CD4-positive, alpha-beta memory T cell (primary cell): ENCODE measurements at regions not wholly inside any gene's neighbourhood (a gene's known extent, or its start where the extent isn't known, plus 50 kb on each side); places are given as distances from the start of the nearest gene placed in this dataset.

Experiments
- CTCF ChIA-PET: fragments of 350-600 bp; sonication (Branson Sonifier 250); formaldehyde crosslinking; loops from one replicate; lab custom pipeline; 2021; ENCODE audit warnings: inconsistent platforms; ENCODE audit not compliant: partially characterized antibody; lab: Charles Lee
- POLR2A ChIA-PET: fragments of 350-600 bp; sonication (Branson Sonifier 250); formaldehyde crosslinking; loops from one replicate; lab custom pipeline; 2021; ENCODE audit not compliant: partially characterized antibody; lab: Charles Lee
- DNase-seq, 5 donors: peaks; one replicate each; pipeline versions ENCODE4 v3.0.0 to v3.0.0-alpha.2; 2020 to 2022; ENCODE audit warnings: mixed read lengths in 1 of 5
- H3K27ac ChIP-seq: one replicate; pipeline ENCODE4 v1.7.0; 2013; ENCODE audit warnings: low read depth, low read length
- H3K27me3 ChIP-seq: 2 replicates; pipeline ENCODE4 v1.7.0; 2013; ENCODE audit warnings: mild to moderate bottlenecking, low read length, moderate library complexity; ENCODE audit not compliant: insufficient read depth
- H3K36me3 ChIP-seq: 2 replicates; pipeline ENCODE4 v1.7.0; 2013; ENCODE audit warnings: mild to moderate bottlenecking, low read length, moderate library complexity; ENCODE audit not compliant: insufficient read depth
- H3K4me1 ChIP-seq: 2 replicates; pipeline ENCODE4 v1.7.0; 2013; ENCODE audit warnings: mild to moderate bottlenecking, low read length, moderate library complexity; ENCODE audit not compliant: insufficient read depth
- H3K4me3 ChIP-seq, 2 donors: one replicate each; pipeline ENCODE4 v1.7.0; 2013; ENCODE audit warnings: low read length in 2 of 2, mild to moderate bottlenecking in 1 of 2
- H3K9me3 ChIP-seq, 2 donors: one replicate each; pipeline ENCODE4 v1.7.0; 2013; ENCODE audit warnings: low read length in 2 of 2, control low read depth in 1 of 2; ENCODE audit not compliant: control insufficient read depth in 1 of 2
- H3K27ac Mint-ChIP-seq, 7 donors: one replicate each; pipeline ENCODE4 v1.8.0; 2020 to 2021; ENCODE audit warnings: mixed read lengths in 7 of 7, mild to moderate bottlenecking in 6 of 7, inconsistent platforms in 3 of 7, moderate library complexity in 3 of 7
- H3K27me3 Mint-ChIP-seq, 2 donors: one replicate each; pipeline ENCODE4 v1.8.0; 2020 to 2021; ENCODE audit warnings: mixed read lengths in 2 of 2
- H3K36me3 Mint-ChIP-seq, 2 donors: one replicate each; pipeline ENCODE4 v1.8.0; 2020 to 2021; ENCODE audit warnings: mixed read lengths in 2 of 2, inconsistent platforms in 1 of 2, mild to moderate bottlenecking in 1 of 2
- H3K4me1 Mint-ChIP-seq, 4 donors: one replicate each; pipeline ENCODE4 v1.8.0; 2020 to 2021; ENCODE audit warnings: mixed read lengths in 4 of 4, mild to moderate bottlenecking in 1 of 4
- H3K4me3 Mint-ChIP-seq, 8 donors: one replicate each; pipeline ENCODE4 v1.8.0; 2020 to 2021; ENCODE audit warnings: mixed read lengths in 8 of 8, mild to moderate bottlenecking in 7 of 8, moderate library complexity in 6 of 8, inconsistent platforms in 3 of 8
- H3K9me3 Mint-ChIP-seq, 8 donors: one replicate each; pipeline ENCODE4 v1.8.0; 2020 to 2021; ENCODE audit warnings: mixed read lengths in 8 of 8, mild to moderate bottlenecking in 5 of 8, inconsistent platforms in 3 of 8, moderate library complexity in 1 of 8
- intact Hi-C: fragments of 100-400 bp; cut with micrococcal nuclease; formaldehyde crosslinking; loops from one replicate; pipeline ENCODE4 v1.15.1; 2023

- H3K4me1 Mint-ChIP-seq, result peaks cover 23 to 56% (median 38%) of the 10 kb centered on the region in 4 donors
- ChIA-PET CTCF (interaction anchor here (1.0 to 2.1 kb wide), 7 partner anchors 14 to 51 kb away, joined by 3 to 10 read pairs (median 5); no protein-coding TSS in a partner anchor), POLR2A (interaction anchor here (0.7 to 3.5 kb wide), 25 partner anchors 9 to 1351 kb away, joined by 3 to 57 read pairs (median 6); partner anchors contain the start of genes DNAJB6 and LMBR1)
- Histone ChIP-seq H3K4me3 (peak overlapping the region in 1 of 2 donors; percentile 2), H3K27me3 (no peaks in the 10 kb centered on the region), H3K36me3 (no peaks in the 10 kb centered on the region), H3K27ac (peak overlapping the region; percentile 24), H3K4me1 (peaks cover 38% of the 10 kb centered on the region), H3K9me3 (peaks cover 5 to 7% of the 10 kb centered on the region in 2 donors)
- no peaks in the 10 kb centered on the region for H3K27me3 Mint-ChIP-seq
- H3K4me3 Mint-ChIP-seq, result peak overlapping the region; percentile 59 to 86 (median 70)
- peaks cover 0 to 30% (median 24%) of the 10 kb centered on the region in 8 donors for H3K9me3 Mint-ChIP-seq
- DNase-seq, result peak; percentile 43 to 69 (median 65)
- H3K27ac Mint-ChIP-seq, result peak overlapping the region; percentile 72 to 94 (median 89)
- peaks cover 6 to 12% of the 10 kb centered on the region in 2 donors for H3K36me3 Mint-ChIP-seq
- intact Hi-C loops, result loop anchor here (2.0 to 5.0 kb wide), 4 partner anchors 19 to 156 kb away; no protein-coding TSS in a partner anchor
These were observed 134.7 kb downstream of the DNAJB6 start for GRCh38 chr7:157471259-157472125.

DNA sequence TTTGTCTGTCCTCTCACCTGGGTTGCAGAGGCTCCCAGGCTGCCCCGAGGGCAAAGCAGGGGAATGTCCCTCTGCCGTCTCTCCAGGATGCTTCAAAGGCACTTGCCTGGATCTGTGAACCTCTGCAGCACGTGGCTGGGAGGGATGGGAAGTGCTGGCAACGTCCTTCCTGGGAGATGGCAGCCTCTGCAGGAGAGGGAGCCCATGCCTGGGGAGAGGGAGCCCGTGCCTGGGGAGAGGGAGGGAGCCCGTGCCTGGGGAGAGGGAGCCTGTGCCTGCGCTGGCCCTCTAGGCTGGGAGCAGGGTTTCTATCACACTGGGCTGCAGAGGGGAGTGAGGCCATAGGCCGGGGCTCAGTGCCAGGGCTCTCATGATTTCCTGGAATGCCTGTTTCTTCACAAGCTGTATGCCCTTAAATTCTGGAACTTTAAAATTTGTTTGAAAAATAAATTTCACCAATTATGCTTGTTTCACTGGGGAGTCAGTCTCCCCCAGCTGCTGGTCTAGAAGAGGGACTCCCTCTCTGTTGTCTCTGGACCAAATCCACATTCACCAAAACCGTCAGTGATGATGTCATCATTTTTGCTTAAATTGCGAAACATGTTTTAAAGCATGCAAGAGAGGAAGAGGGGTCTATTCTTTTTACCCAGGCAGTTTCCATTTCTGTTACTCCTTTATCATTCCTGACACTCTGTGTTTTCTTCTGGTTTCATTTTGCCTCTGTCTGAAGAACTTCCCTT is 135.7 kb downstream of the DNAJB6 start:
- H3K4me3 Mint-ChIP-seq, result peak overlapping the region in 7 of 8 donors; percentile 38 to 86 (median 69)
- no peaks in the 10 kb centered on the region for H3K27me3 Mint-ChIP-seq
- H3K4me1 Mint-ChIP-seq, result peaks cover 23 to 63% (median 39%) of the 10 kb centered on the region in 4 donors
- intact Hi-C loops, result loop anchor here (5.0 kb wide), 2 partner anchors 95 to 155 kb away; no protein-coding TSS in a partner anchor
- Histone ChIP-seq H3K36me3 (no peaks in the 10 kb centered on the region), H3K27me3 (no peaks in the 10 kb centered on the region), H3K4me1 (peaks cover 41% of the 10 kb centered on the region), H3K27ac (peak overlapping the region; percentile 24), H3K9me3 (peaks cover 5 to 7% of the 10 kb centered on the region in 2 donors), H3K4me3 (no peak overlapping the region)
- peaks cover 0 to 30% (median 24%) of the 10 kb centered on the region in 8 donors for H3K9me3 Mint-ChIP-seq
- CTCF ChIA-PET, result interaction anchor here (1.0 to 2.1 kb wide), 5 partner anchors 10 to 40 kb away, joined by 3 to 10 read pairs (median 5); no protein-coding TSS in a partner anchor
- no peak for DNase-seq
- peaks cover 6 to 12% of the 10 kb centered on the region in 2 donors for H3K36me3 Mint-ChIP-seq
- POLR2A ChIA-PET, result interaction anchor here (0.7 to 3.5 kb wide), 18 partner anchors 8 to 579 kb away, joined by 3 to 57 read pairs (median 8); partner anchors contain the start of gene LMBR1
- peak overlapping the region; percentile 81 to 94 (median 91) for H3K27ac Mint-ChIP-seq

DNA sequence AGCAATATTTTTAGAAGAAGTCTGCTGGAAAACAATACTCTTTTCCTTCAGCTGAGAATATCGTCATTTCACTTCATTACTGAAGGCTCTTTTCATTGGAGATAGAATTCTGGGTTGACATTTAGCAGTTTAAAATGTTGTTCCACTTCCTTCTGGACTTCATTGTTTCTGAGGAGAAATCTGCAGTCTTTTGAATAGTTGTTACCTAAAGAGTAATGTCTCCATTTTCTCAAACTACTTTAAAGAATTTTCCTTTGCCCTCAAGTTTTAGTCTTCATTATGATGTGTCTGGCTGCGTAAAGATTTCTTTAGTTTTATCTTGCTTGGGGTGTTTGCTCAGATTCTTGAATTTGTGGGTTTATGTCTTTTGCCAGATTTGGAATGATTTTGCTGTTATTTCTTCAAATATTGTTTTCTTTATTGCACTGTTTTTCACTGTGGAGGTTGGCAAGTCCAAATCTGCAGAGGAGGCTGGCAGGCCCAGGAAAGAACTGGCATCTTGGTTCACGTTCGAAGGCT is 136.3 kb downstream of the DNAJB6 start:
- H3K9me3 Mint-ChIP-seq, result peaks cover 0 to 30% (median 24%) of the 10 kb centered on the region in 8 donors
- H3K27ac ChIP-seq, result no peak overlapping the region
- POLR2A ChIA-PET, result interaction anchor here (1.5 to 3.5 kb wide), 6 partner anchors 7 to 41 kb away, joined by 4 to 57 read pairs (median 12); no protein-coding TSS in a partner anchor
- peaks cover 46% of the 10 kb centered on the region for H3K4me1 ChIP-seq
- peaks cover 6 to 12% of the 10 kb centered on the region in 2 donors for H3K36me3 Mint-ChIP-seq
- peak overlapping the region; percentile 68 to 93 (median 84) for H3K27ac Mint-ChIP-seq
- H3K4me1 Mint-ChIP-seq, result peaks cover 26 to 69% (median 43%) of the 10 kb centered on the region in 4 donors
- H3K27me3 Mint-ChIP-seq, result no peaks in the 10 kb centered on the region
- intact Hi-C loops, result loop anchor here (5.0 kb wide), 2 partner anchors 94 to 154 kb away; no protein-coding TSS in a partner anchor
- H3K4me3 ChIP-seq, result no peak overlapping the region
- no peaks in the 10 kb centered on the region for H3K27me3 ChIP-seq
- H3K36me3 ChIP-seq, result no peaks in the 10 kb centered on the region
- CTCF ChIA-PET, result interaction anchor here (1.0 to 2.2 kb wide), 5 partner anchors 10 to 44 kb away, joined by 3 to 21 read pairs (median 5); no protein-coding TSS in a partner anchor
- peaks cover 5 to 7% of the 10 kb centered on the region in 2 donors for H3K9me3 ChIP-seq
- DNase-seq, result no peak
- peak overlapping the region in 6 of 8 donors; percentile 38 to 86 (median 62) for H3K4me3 Mint-ChIP-seq

DNA sequence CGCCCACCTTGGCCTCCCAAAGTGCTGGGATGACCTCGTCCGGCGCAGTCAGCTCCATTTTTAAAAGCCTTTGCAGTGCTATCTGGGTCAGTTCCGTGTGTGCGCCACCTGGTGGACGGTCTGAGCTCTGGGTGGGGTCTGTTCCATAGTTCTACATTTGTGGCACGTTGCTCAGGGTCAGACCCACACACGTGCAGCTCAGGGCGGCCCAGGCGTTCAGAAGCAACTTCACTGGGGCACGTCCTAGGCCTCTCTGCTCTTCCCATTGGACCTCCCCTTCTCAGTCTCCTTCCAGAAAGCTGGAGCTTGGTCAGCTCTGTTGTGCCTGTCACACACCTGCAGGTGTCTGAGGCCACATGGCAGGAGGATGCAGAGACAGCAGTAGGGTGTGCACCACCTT is 137.9 kb downstream of the DNAJB6 start:
- peaks cover 33 to 82% (median 52%) of the 10 kb centered on the region in 4 donors for H3K4me1 Mint-ChIP-seq
- no peaks in the 10 kb centered on the region for H3K27me3 Mint-ChIP-seq
- Histone ChIP-seq H3K4me1 (peaks cover 55% of the 10 kb centered on the region), H3K27me3 (no peaks in the 10 kb centered on the region), H3K27ac (no peak overlapping the region), H3K36me3 (no peaks in the 10 kb centered on the region), H3K9me3 (peaks cover 5 to 7% of the 10 kb centered on the region in 2 donors), H3K4me3 (no peak overlapping the region)
- POLR2A ChIA-PET, result interaction anchor here (1.4 to 2.2 kb wide), 3 partner anchors 10 to 28 kb away, joined by 7 to 12 read pairs (median 10); no protein-coding TSS in a partner anchor
- no peak for DNase-seq
- H3K36me3 Mint-ChIP-seq, result peaks cover 6 to 12% of the 10 kb centered on the region in 2 donors
- intact Hi-C loops, result loop anchor here (5.0 kb wide), 2 partner anchors 93 to 153 kb away; no protein-coding TSS in a partner anchor
- peak overlapping the region in 5 of 7 donors; percentile 19 to 80 (median 43) for H3K27ac Mint-ChIP-seq
- H3K9me3 Mint-ChIP-seq, result peaks cover 0 to 30% (median 24%) of the 10 kb centered on the region in 8 donors
- H3K4me3 Mint-ChIP-seq, result peak overlapping the region in 2 of 8 donors; percentile 13 to 34
- CTCF ChIA-PET, result interaction anchor here (1.4 to 2.2 kb wide), 7 partner anchors 16 to 46 kb away, joined by 3 to 21 read pairs (median 5); no protein-coding TSS in a partner anchor

- peaks cover 6 to 12% of the 10 kb centered on the region in 2 donors for H3K36me3 Mint-ChIP-seq
- no peaks in the 10 kb centered on the region for H3K36me3 ChIP-seq
- no peaks in the 10 kb centered on the region for H3K27me3 ChIP-seq
- no peak for DNase-seq
- no peaks in the 10 kb centered on the region for H3K27me3 Mint-ChIP-seq
- H3K4me1 Mint-ChIP-seq, result peaks cover 35 to 82% (median 52%) of the 10 kb centered on the region in 4 donors
- peaks cover 55% of the 10 kb centered on the region for H3K4me1 ChIP-seq
- no peak overlapping the region for H3K27ac ChIP-seq
- peak overlapping the region in 1 of 8 donors; percentile 35 for H3K4me3 Mint-ChIP-seq
- peaks cover 5 to 7% of the 10 kb centered on the region in 2 donors for H3K9me3 ChIP-seq
- H3K4me3 ChIP-seq, result no peak overlapping the region
- H3K9me3 Mint-ChIP-seq, result peaks cover 0 to 30% (median 24%) of the 10 kb centered on the region in 8 donors
- ChIA-PET POLR2A (interaction anchor here (1.4 to 2.2 kb wide), 3 partner anchors 10 to 28 kb away, joined by 7 to 12 read pairs (median 10); no protein-coding TSS in a partner anchor), CTCF (interaction anchor here (1.4 to 2.2 kb wide), 7 partner anchors 15 to 46 kb away, joined by 3 to 21 read pairs (median 5); no protein-coding TSS in a partner anchor)
- H3K27ac Mint-ChIP-seq, result peak overlapping the region in 5 of 7 donors; percentile 19 to 80 (median 43)
- intact Hi-C loops, result no loop called here
These were observed 138.3 kb downstream of the DNAJB6 start for GRCh38 chr7:157475095-157475494.

- Histone ChIP-seq H3K4me1 (peaks cover 54% of the 10 kb centered on the region), H3K36me3 (no peaks in the 10 kb centered on the region), H3K4me3 (no peak overlapping the region), H3K27ac (no peak overlapping the region), H3K9me3 (peaks cover 5 to 7% of the 10 kb centered on the region in 2 donors), H3K27me3 (no peaks in the 10 kb centered on the region)
- no peak for DNase-seq
- Mint-ChIP-seq H3K27me3 (no peaks in the 10 kb centered on the region), H3K4me1 (peaks cover 33 to 80% (median 51%) of the 10 kb centered on the region in 4 donors), H3K9me3 (peaks cover 0 to 30% (median 24%) of the 10 kb centered on the region in 8 donors), H3K4me3 (no peak overlapping the region), H3K27ac (peak overlapping the region in 2 of 7 donors; percentile 37 to 41), H3K36me3 (peaks cover 6 to 12% of the 10 kb centered on the region in 2 donors)
- POLR2A ChIA-PET, result interaction anchor here (1.8 kb wide), 1 partner anchor 15 kb away, joined by 12 read pairs; no protein-coding TSS in a partner anchor
- intact Hi-C loops, result no loop called here
- CTCF ChIA-PET, result interaction anchor here (1.9 to 2.2 kb wide), 3 partner anchors 22 to 44 kb away, joined by 4 to 21 read pairs (median 10); no protein-coding TSS in a partner anchor
These were observed 138.8 kb downstream of the DNAJB6 start for GRCh38 chr7:157475601-157476000.
